HCT116 (cell line): ENCODE measurements at regions not wholly inside any gene's neighbourhood (a gene's known extent, or its start where the extent isn't known, plus 50 kb on each side); places are given as distances from the start of the nearest gene placed in this dataset.

Experiments
- ATAC-seq: fragments of 200-7000 bp; cut with Tn5 transposase; 2 replicates; pipeline ENCODE4 v1.9.1; 2020; ENCODE audit warnings: mild to moderate bottlenecking, moderate library complexity
- BruUV-seq: library from RNA; stranded (reverse); fragments of 400-500 nt; replicated peaks from 2 replicates; lab custom pipeline; 2021; lab: Mats Ljungman, UMichigan
- CTCF ChIA-PET: fragments of 300-600 bp; sonication (Branson Sonifier 250); formaldehyde crosslinking; loops from one replicate; lab custom pipeline; 2021; ENCODE audit warnings: antibody characterized with exemption; lab: Charles Lee
- POLR2A ChIA-PET: fragments of 300-600, 350-600 bp; sonication (Branson Sonifier 250); formaldehyde crosslinking; loops from one replicate; lab custom pipeline; 2021; ENCODE audit warnings: antibody characterized with exemption; lab: Charles Lee
- RAD21 ChIA-PET, 2 experiments: fragments of 300-600 bp; sonication (Branson Sonifier 250); formaldehyde crosslinking; loops; one replicate each; lab custom pipeline; 2023; ENCODE audit warnings: low total read pairs in 2 of 2; ENCODE audit not compliant: uncharacterized antibody in 2 of 2, unreplicated experiment in 2 of 2, low non-redundant PET in 1 of 2; lab: Charles Lee
- DNase-seq: peaks from one replicate; pipeline ENCODE4 v3.0.0-alpha.2; 2010; ENCODE audit warnings: low read depth, low spot score
- H2AFZ ChIP-seq: fragments of 200-600 bp; shearing (Covaris generic), sonication (generic); 2 replicates; pipeline ENCODE4 v1.6.1; 2017; ENCODE audit warnings: low read depth, mixed run types, mixed read lengths, antibody characterized with exemption, low read length; ENCODE audit not compliant: poor library complexity, severe bottlenecking
- H3K27ac ChIP-seq: 2 replicates; pipeline ENCODE4 v1.5.1; 2012; ENCODE audit warnings: low read depth, low read length
- H3K27me3 ChIP-seq: fragments of 200-600 bp; sonication (generic); 2 replicates; pipeline ENCODE4 v1.6.1; 2016; ENCODE audit warnings: mixed run types, low read length, mixed read lengths; ENCODE audit not compliant: insufficient read depth
- H3K36me3 ChIP-seq, 2 experiments: fragments of 200-500 bp in 1 of 2; fragments of 200-600 bp in 1 of 2; sonication (Bioruptor generic) in 1 of 2; sonication (generic) in 1 of 2; 2 replicates each; pipeline versions ENCODE4 v1.5.1 to v1.6.1; 2014 to 2016; ENCODE audit warnings: low read length in 2 of 2, inconsistent platforms in 1 of 2, mixed read lengths in 1 of 2, mixed run types in 1 of 2; ENCODE audit not compliant: insufficient read depth in 2 of 2, control insufficient read depth in 1 of 2
- H3K4me1 ChIP-seq, 2 experiments: fragments of 200-600 bp in 1 of 2; sonication (generic) in 1 of 2; 2 replicates each; pipeline versions ENCODE4 v1.5.1 to v1.6.1; 2012 to 2017; ENCODE audit warnings: low read length in 2 of 2, inconsistent platforms in 1 of 2, mild to moderate bottlenecking in 1 of 2, mixed read lengths in 1 of 2, mixed run types in 1 of 2, moderate library complexity in 1 of 2; ENCODE audit not compliant: insufficient read depth in 2 of 2, control insufficient read depth in 1 of 2
- H3K4me2 ChIP-seq: fragments of 200-600 bp; sonication (generic); 2 replicates; pipeline ENCODE4 v1.6.1; 2017; ENCODE audit warnings: mixed run types, low read length, mixed read lengths
- H3K4me3 ChIP-seq, 2 experiments: fragments of 200-600 bp in 1 of 2; sonication (generic) in 1 of 2; replicated peaks in 1 of 2; 2 replicates each; pipeline ENCODE4 v1.5.1; 2011 to 2016; ENCODE audit warnings: low read length in 2 of 2, control low read depth in 1 of 2, low read depth in 1 of 2, mild to moderate bottlenecking in 1 of 2, mixed read lengths in 1 of 2, mixed run types in 1 of 2
- H3K79me2 ChIP-seq: fragments of 200-600 bp; sonication (generic); 2 replicates; pipeline ENCODE4 v1.6.1; 2017; ENCODE audit warnings: mild to moderate bottlenecking, mixed run types, low read length, moderate library complexity, mixed read lengths; ENCODE audit not compliant: insufficient read depth
- H3K9ac ChIP-seq: fragments of 200-600 bp; sonication (generic); 2 replicates; pipeline ENCODE4 v1.6.1; 2016; ENCODE audit warnings: low read length, mixed read lengths
- H3K9me2 ChIP-seq: fragments of 200-600 bp; sonication (generic), shearing (Covaris generic); 2 replicates; pipeline ENCODE4 v1.6.1; 2017; ENCODE audit warnings: mixed run types, mild to moderate bottlenecking, moderate library complexity; ENCODE audit not compliant: insufficient read depth
- H3K9me3 ChIP-seq, 2 experiments: fragments of 200-500 bp in 1 of 2; fragments of 200-600 bp in 1 of 2; sonication (Bioruptor generic) in 1 of 2; sonication (generic) in 1 of 2; 2 replicates each; pipeline ENCODE4 v1.6.1; 2014 to 2017; ENCODE audit warnings: low read length in 2 of 2, mixed read lengths in 2 of 2, inconsistent platforms in 1 of 2, low read depth in 1 of 2, mild to moderate bottlenecking in 1 of 2, mixed run types in 1 of 2, moderate library complexity in 1 of 2; ENCODE audit not compliant: control insufficient read depth in 1 of 2, insufficient read depth in 1 of 2
- H4K20me1 ChIP-seq: fragments of 200-600 bp; sonication (generic), shearing (Covaris generic); 2 replicates; pipeline ENCODE4 v1.6.1; 2017; ENCODE audit warnings: mixed run types, mild to moderate bottlenecking, moderate library complexity; ENCODE audit not compliant: insufficient read depth
- CEBPB ChIP-seq: IDR thresholded peaks from 2 replicates; pipeline ENCODE4 v1.6.1; 2012; ENCODE audit warnings: low read depth
- EGR1 ChIP-seq: IDR thresholded peaks from 2 replicates; pipeline ENCODE4 v1.6.1; 2012; ENCODE audit warnings: low read depth
- ELF1 ChIP-seq: IDR thresholded peaks from 2 replicates; pipeline ENCODE4 v1.6.1; 2012; ENCODE audit warnings: low read depth, borderline replicate concordance
- EZH2 ChIP-seq: fragments of 200-600 bp; sonication (generic); IDR thresholded peaks from 2 replicates; pipeline ENCODE4 v1.6.1; 2017; ENCODE audit warnings: antibody characterized with exemption, mixed run types
- EZH2phosphoT487 ChIP-seq: fragments of 200-600 bp; IDR thresholded peaks from 2 replicates; pipeline ENCODE4 v1.6.1; 2018; ENCODE audit warnings: antibody characterized with exemption, borderline replicate concordance
- FOSL1 ChIP-seq: IDR thresholded peaks from 2 replicates; pipeline ENCODE4 v1.6.1; 2012; ENCODE audit warnings: low read depth
- JUND ChIP-seq: IDR thresholded peaks from 2 replicates; pipeline ENCODE4 v1.6.1; 2012
- POLR2A ChIP-seq: IDR thresholded peaks from 2 replicates; pipeline ENCODE4 v1.7.0; 2011; ENCODE audit warnings: borderline replicate concordance; ENCODE audit not compliant: insufficient read depth, insufficient read length; ENCODE audit errors: extremely low read depth
- POLR2AphosphoS5 ChIP-seq: IDR thresholded peaks from 2 replicates; pipeline ENCODE4 v1.6.1; 2011; ENCODE audit warnings: mild to moderate bottlenecking, low read depth, low read length, moderate library complexity
- RAD21 ChIP-seq: IDR thresholded peaks from 2 replicates; pipeline ENCODE4 v1.6.1; 2012; ENCODE audit warnings: low read depth, mild to moderate bottlenecking
- SP1 ChIP-seq: IDR thresholded peaks from 2 replicates; pipeline ENCODE4 v1.6.1; 2012; ENCODE audit warnings: low read depth
- SRF ChIP-seq: IDR thresholded peaks from 2 replicates; pipeline ENCODE4 v1.6.1; 2012; ENCODE audit warnings: low read depth
- TCF7L2 ChIP-seq: IDR thresholded peaks from 2 replicates; pipeline ENCODE4 v1.7.0; 2011; ENCODE audit warnings: borderline replicate concordance, inconsistent platforms; ENCODE audit not compliant: insufficient read depth, insufficient read length; ENCODE audit errors: extremely low read depth
- YY1 ChIP-seq: IDR thresholded peaks from 2 replicates; pipeline ENCODE4 v1.6.1; 2011; ENCODE audit warnings: low read length, low read depth, moderate library complexity, mild to moderate bottlenecking; ENCODE audit not compliant: insufficient replicate concordance; ENCODE audit errors: extremely low read depth
- ZFX ChIP-seq: fragments of 450-650 bp; IDR thresholded peaks from 2 replicates; pipeline ENCODE4 v1.6.1; 2017
- ZNF274 ChIP-seq: fragments of 200-500 bp; sonication (Bioruptor generic); IDR thresholded peaks from 2 replicates; pipeline ENCODE4 v1.6.1; 2014; ENCODE audit warnings: mild to moderate bottlenecking, low read depth, low read length, inconsistent platforms
- intact Hi-C: fragments of 100-400 bp; cut with micrococcal nuclease; formaldehyde crosslinking; loops from 2 replicates; pipeline ENCODE4 v1.10.0; 2022
- TF ChIP-seq, protein P1 (sequence below): IDR thresholded peaks from 2 replicates; pipeline ENCODE4 v1.6.1; 2012
- TF ChIP-seq, protein P2 (sequence below), 3 experiments: fragments of 200-600 bp in 1 of 3; sonication (generic) in 1 of 3; IDR thresholded peaks in 2 of 3; conservative IDR thresholded peaks in 1 of 3; 2 replicates each; pipeline ENCODE4 v1.5.1; 2012 to 2017; ENCODE audit warnings: low read depth in 2 of 3, low read length in 2 of 3, antibody characterized with exemption in 1 of 3, borderline replicate concordance in 1 of 3, control low read depth in 1 of 3, mild to moderate bottlenecking in 1 of 3, mixed read lengths in 1 of 3, mixed run types in 1 of 3, moderate library complexity in 1 of 3; ENCODE audit not compliant: insufficient read depth in 1 of 3
- TF ChIP-seq, protein P3 (sequence below): IDR thresholded peaks from 2 replicates; pipeline ENCODE4 v1.6.1; 2012; ENCODE audit warnings: low read depth
- TF ChIP-seq, protein P4 (sequence below): IDR thresholded peaks from 2 replicates; pipeline ENCODE4 v1.6.1; 2012

DNA sequence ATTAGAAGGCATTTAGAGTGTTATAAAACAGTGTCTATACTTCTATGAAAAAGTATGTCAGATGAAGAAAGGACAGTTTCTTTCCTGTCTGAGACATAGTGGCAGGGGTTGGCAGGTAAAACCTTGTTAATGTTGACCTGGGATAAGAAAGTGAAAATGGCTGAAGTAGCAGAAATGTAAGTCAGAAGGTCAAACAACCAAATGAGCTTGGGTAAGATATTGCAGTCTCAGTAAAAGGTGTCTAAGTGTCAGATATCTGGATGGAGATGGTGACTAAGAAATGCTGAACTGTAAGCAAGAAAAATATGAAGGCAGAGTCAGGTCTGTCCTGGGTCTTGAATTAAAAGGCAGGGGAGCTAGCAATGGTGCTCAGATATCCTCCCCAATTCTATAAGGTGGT lies 400.3 kb downstream of the CD109 start:
- intact Hi-C loops, result no loop called here
- H3K4me2 ChIP-seq, result no peak overlapping the region
- H3K4me3 ChIP-seq, result no peak overlapping the region
- H3K36me3 ChIP-seq, result no peaks in the 10 kb centered on the region
- no peaks in the 10 kb centered on the region for H3K9me3 ChIP-seq
- H3K9me2 ChIP-seq, result no peaks in the 10 kb centered on the region
- no peaks in the 10 kb centered on the region for H3K79me2 ChIP-seq
- no peaks in the 10 kb centered on the region for H4K20me1 ChIP-seq
- DNase-seq (no peak), ATAC-seq (no peak)
- no peak overlapping the region for H3K27ac ChIP-seq
- ChIA-PET POLR2A (no interaction called here), RAD21 (no interaction called here), CTCF (no interaction called here)
- no peak for TF ChIP-seq POLR2AphosphoS5
- no peak for TF ChIP-seq ZFX
- TF ChIP-seq, protein P1, sequence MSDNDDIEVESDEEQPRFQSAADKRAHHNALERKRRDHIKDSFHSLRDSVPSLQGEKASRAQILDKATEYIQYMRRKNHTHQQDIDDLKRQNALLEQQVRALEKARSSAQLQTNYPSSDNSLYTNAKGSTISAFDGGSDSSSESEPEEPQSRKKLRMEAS, result no peak
- no peak for TF ChIP-seq TCF7L2
- no peak for TF ChIP-seq ZNF274
- TF ChIP-seq, protein P2, sequence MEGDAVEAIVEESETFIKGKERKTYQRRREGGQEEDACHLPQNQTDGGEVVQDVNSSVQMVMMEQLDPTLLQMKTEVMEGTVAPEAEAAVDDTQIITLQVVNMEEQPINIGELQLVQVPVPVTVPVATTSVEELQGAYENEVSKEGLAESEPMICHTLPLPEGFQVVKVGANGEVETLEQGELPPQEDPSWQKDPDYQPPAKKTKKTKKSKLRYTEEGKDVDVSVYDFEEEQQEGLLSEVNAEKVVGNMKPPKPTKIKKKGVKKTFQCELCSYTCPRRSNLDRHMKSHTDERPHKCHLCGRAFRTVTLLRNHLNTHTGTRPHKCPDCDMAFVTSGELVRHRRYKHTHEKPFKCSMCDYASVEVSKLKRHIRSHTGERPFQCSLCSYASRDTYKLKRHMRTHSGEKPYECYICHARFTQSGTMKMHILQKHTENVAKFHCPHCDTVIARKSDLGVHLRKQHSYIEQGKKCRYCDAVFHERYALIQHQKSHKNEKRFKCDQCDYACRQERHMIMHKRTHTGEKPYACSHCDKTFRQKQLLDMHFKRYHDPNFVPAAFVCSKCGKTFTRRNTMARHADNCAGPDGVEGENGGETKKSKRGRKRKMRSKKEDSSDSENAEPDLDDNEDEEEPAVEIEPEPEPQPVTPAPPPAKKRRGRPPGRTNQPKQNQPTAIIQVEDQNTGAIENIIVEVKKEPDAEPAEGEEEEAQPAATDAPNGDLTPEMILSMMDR (IDR thresholded peaks at IDR 0.05 in 2 of 3, conservative IDR thresholded peaks at IDR 0.05 in 1 of 3; ENCODE audit: borderline replicate concordance in 1 of 3, insufficient read depth in 1 of 3, low read depth in 2 of 3, low read length in 2 of 3), result no peak
- no peak for TF ChIP-seq SRF
- no peak for TF ChIP-seq CEBPB
- TF ChIP-seq, protein P3, sequence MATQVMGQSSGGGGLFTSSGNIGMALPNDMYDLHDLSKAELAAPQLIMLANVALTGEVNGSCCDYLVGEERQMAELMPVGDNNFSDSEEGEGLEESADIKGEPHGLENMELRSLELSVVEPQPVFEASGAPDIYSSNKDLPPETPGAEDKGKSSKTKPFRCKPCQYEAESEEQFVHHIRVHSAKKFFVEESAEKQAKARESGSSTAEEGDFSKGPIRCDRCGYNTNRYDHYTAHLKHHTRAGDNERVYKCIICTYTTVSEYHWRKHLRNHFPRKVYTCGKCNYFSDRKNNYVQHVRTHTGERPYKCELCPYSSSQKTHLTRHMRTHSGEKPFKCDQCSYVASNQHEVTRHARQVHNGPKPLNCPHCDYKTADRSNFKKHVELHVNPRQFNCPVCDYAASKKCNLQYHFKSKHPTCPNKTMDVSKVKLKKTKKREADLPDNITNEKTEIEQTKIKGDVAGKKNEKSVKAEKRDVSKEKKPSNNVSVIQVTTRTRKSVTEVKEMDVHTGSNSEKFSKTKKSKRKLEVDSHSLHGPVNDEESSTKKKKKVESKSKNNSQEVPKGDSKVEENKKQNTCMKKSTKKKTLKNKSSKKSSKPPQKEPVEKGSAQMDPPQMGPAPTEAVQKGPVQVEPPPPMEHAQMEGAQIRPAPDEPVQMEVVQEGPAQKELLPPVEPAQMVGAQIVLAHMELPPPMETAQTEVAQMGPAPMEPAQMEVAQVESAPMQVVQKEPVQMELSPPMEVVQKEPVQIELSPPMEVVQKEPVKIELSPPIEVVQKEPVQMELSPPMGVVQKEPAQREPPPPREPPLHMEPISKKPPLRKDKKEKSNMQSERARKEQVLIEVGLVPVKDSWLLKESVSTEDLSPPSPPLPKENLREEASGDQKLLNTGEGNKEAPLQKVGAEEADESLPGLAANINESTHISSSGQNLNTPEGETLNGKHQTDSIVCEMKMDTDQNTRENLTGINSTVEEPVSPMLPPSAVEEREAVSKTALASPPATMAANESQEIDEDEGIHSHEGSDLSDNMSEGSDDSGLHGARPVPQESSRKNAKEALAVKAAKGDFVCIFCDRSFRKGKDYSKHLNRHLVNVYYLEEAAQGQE, result no peak
- TF ChIP-seq, protein P4, sequence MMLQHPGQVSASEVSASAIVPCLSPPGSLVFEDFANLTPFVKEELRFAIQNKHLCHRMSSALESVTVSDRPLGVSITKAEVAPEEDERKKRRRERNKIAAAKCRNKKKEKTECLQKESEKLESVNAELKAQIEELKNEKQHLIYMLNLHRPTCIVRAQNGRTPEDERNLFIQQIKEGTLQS, result no peak
- TF ChIP-seq EZH2phosphoT487, result no peak
- no peak for TF ChIP-seq ELF1
- no peak for TF ChIP-seq POLR2A
- no peak for TF ChIP-seq FOSL1
- no peak for TF ChIP-seq EZH2
- no peak for TF ChIP-seq RAD21
- TF ChIP-seq SP1, result no peak
- no peak for TF ChIP-seq JUND
- TF ChIP-seq YY1, result no peak
- no peak for TF ChIP-seq EGR1
- no peaks in the 10 kb centered on the region for H3K4me1 ChIP-seq
- no peaks in the 10 kb centered on the region for H3K27me3 ChIP-seq
- H3K9ac ChIP-seq, result no peak overlapping the region
- no TSS peak for BruUV-seq
- no peak overlapping the region for H2AFZ ChIP-seq
